ENCODE measurements at regions not wholly inside any gene's neighbourhood (a gene's known extent, or its start where the extent isn't known, plus 50 kb on each side); places are given as distances from the start of the nearest gene placed in this dataset.

DNA sequence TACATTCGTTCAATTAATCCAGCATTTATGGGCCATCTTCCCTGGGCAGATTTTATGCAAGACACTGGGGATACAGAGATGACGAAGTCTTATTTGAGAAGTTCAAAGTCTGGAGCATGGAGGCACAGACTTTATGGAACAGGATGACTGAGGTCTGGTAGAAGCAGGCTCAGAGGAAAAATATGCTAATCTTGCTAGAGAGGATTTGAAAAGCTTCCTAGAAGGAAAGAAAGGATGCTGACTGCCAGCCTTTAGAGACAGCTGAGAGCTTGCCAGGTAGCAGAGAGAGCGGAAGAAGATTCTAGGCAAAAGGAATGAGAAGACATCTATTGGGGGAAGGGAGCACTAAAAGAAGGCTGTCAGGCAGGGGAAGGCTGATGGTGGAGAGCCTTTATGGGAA lies 75.5 kb upstream of the ATP5PO start:
- TF ChIP-seq POLR2A (IDR thresholded peaks at IDR 0.05; ENCODE audit: low read depth, low read length) (no peak), POLR2AphosphoS5 (IDR thresholded peaks at IDR 0.05; ENCODE audit: low read depth, low read length) (no peak), TAF1 (IDR thresholded peaks at IDR 0.05; ENCODE audit: borderline replicate concordance, low read depth, low read length) (no peak)
